Large intestine (tissue), 3 donors: ENCODE measurements at regions not wholly inside any gene's neighbourhood (a gene's known extent, or its start where the extent isn't known, plus 50 kb on each side); places are given as distances from the start of the nearest gene placed in this dataset.

ENCODE experiments used
- DNase-seq, 2 donors: peaks; one replicate each; pipeline versions ENCODE4 v3.0.0 to v3.0.0-alpha.2; 2013
- H3K27ac ChIP-seq: one replicate; pipeline ENCODE4 v1.5.1; 2013; ENCODE audit warnings: low read length
- H3K27me3 ChIP-seq: 2 replicates; pipeline ENCODE4 v1.6.1; 2013; ENCODE audit warnings: low read length; ENCODE audit not compliant: control insufficient read depth, insufficient read depth
- H3K36me3 ChIP-seq: 2 replicates; pipeline ENCODE4 v1.6.1; 2013; ENCODE audit warnings: low read length; ENCODE audit not compliant: control insufficient read depth, insufficient read depth
- H3K4me1 ChIP-seq: one replicate; pipeline ENCODE4 v1.6.1; 2013; ENCODE audit warnings: low read length; ENCODE audit not compliant: control insufficient read depth, insufficient read depth
- H3K4me3 ChIP-seq: one replicate; pipeline ENCODE4 v1.5.1; 2013; ENCODE audit warnings: low read length
- H3K9me3 ChIP-seq: one replicate; pipeline ENCODE4 v1.6.1; 2013; ENCODE audit warnings: mild to moderate bottlenecking, low read depth, low read length, moderate library complexity; ENCODE audit not compliant: control insufficient read depth
- WGBS: methylation state at CpG from one replicate; pipeline ENCODE4 v1.1.5; 2013; ENCODE audit warnings: low lambda C conversion rate; ENCODE audit not compliant: insufficient coverage; 5-methylcytosine and 5-hydroxymethylcytosine counted together

- no peak for DNase-seq
- no peaks in the 10 kb centered on the region for H3K4me1 ChIP-seq
- no peak overlapping the region for H3K4me3 ChIP-seq
- no peak overlapping the region for H3K27ac ChIP-seq
- H3K27me3 ChIP-seq, result no peaks in the 10 kb centered on the region
- no peaks in the 10 kb centered on the region for H3K9me3 ChIP-seq
- H3K36me3 ChIP-seq, result no peaks in the 10 kb centered on the region
Measured at GRCh38 chr2:234848578-234848977, 103.2 kb upstream of the SH3BP4 start.

GRCh38 chr2:234847639-234848038 lies 104.2 kb upstream of the SH3BP4 start:
- H3K9me3 ChIP-seq, result no peaks in the 10 kb centered on the region
- H3K4me3 ChIP-seq, result no peak overlapping the region
- no peaks in the 10 kb centered on the region for H3K4me1 ChIP-seq
- no peak for DNase-seq
- no peak overlapping the region for H3K27ac ChIP-seq
- WGBS, result 100% methylated on average over 1 of the region's 6 CpGs
- H3K36me3 ChIP-seq, result no peaks in the 10 kb centered on the region
- H3K27me3 ChIP-seq, result no peaks in the 10 kb centered on the region

- no peaks in the 10 kb centered on the region for H3K36me3 ChIP-seq
- H3K27ac ChIP-seq, result no peak overlapping the region
- no CpG with 5 or more reads among the region's 6 CpGs for WGBS
- no peaks in the 10 kb centered on the region for H3K27me3 ChIP-seq
- no peaks in the 10 kb centered on the region for H3K9me3 ChIP-seq
- H3K4me1 ChIP-seq, result no peaks in the 10 kb centered on the region
- DNase-seq, result no peak
- no peak overlapping the region for H3K4me3 ChIP-seq
Measured at GRCh38 chr2:234847364-234847635, 104.5 kb upstream of the SH3BP4 start.

- Histone ChIP-seq H3K4me3 (no peak overlapping the region), H3K27me3 (no peaks in the 10 kb centered on the region)
- 100% methylated on average over 1 of the region's 11 CpGs for WGBS
Measured at GRCh38 chr2:234846599-234847363, 105.0 kb upstream of the SH3BP4 start.

GRCh38 chr2:234845602-234846590 lies 105.9 kb upstream of the SH3BP4 start:
- no peak overlapping the region for H3K4me3 ChIP-seq
- peaks cover 12% of the 10 kb centered on the region for H3K4me1 ChIP-seq
- H3K27ac ChIP-seq, result no peak overlapping the region
- DNase-seq, result peak in 1 of 2 donors; percentile 18
- H3K36me3 ChIP-seq, result no peaks in the 10 kb centered on the region
- H3K27me3 ChIP-seq, result no peaks in the 10 kb centered on the region
- 53% methylated on average over 3 of the region's 10 CpGs for WGBS
- H3K9me3 ChIP-seq, result no peaks in the 10 kb centered on the region

More at GRCh38 chr2:234846599-234847363, 105.0 kb upstream of the SH3BP4 start:
- Histone ChIP-seq H3K9me3 (no peaks in the 10 kb centered on the region), H3K4me1 (peaks cover 3% of the 10 kb centered on the region), H3K36me3 (no peaks in the 10 kb centered on the region), H3K27ac (no peak overlapping the region)
- DNase-seq, result no peak

GRCh38 chr2:234843411-234843810 lies 108.4 kb upstream of the SH3BP4 start:
- Histone ChIP-seq H3K27me3 (no peaks in the 10 kb centered on the region), H3K9me3 (no peaks in the 10 kb centered on the region), H3K4me3 (no peak overlapping the region), H3K27ac (no peak overlapping the region), H3K36me3 (no peaks in the 10 kb centered on the region), H3K4me1 (peaks cover 12% of the 10 kb centered on the region)
- no peak for DNase-seq
- WGBS, result no CpG with 5 or more reads among the region's 5 CpGs

GRCh38 chr2:234842753-234843152 lies 109.1 kb upstream of the SH3BP4 start:
- Histone ChIP-seq H3K4me1 (peaks cover 12% of the 10 kb centered on the region), H3K9me3 (no peaks in the 10 kb centered on the region), H3K36me3 (no peaks in the 10 kb centered on the region), H3K4me3 (no peak overlapping the region), H3K27ac (no peak overlapping the region), H3K27me3 (no peaks in the 10 kb centered on the region)
- no CpG with 5 or more reads among the region's 6 CpGs for WGBS
- no peak for DNase-seq

- no peak overlapping the region for H3K4me3 ChIP-seq
- 0% methylated on average over 1 of the region's 6 CpGs for WGBS
- H3K36me3 ChIP-seq, result no peaks in the 10 kb centered on the region
- peak overlapping the region; percentile 30 for H3K27ac ChIP-seq
- H3K27me3 ChIP-seq, result no peaks in the 10 kb centered on the region
- H3K4me1 ChIP-seq, result peaks cover 12% of the 10 kb centered on the region
- peak; percentile 71 to 82 for DNase-seq
- H3K9me3 ChIP-seq, result no peaks in the 10 kb centered on the region
Measured at GRCh38 chr2:234841321-234842015, 110.3 kb upstream of the SH3BP4 start.

- WGBS, result 100% methylated on average over 1 of the region's 5 CpGs
- Histone ChIP-seq H3K27me3 (no peaks in the 10 kb centered on the region), H3K4me3 (no peak overlapping the region), H3K27ac (no peak overlapping the region), H3K4me1 (peaks cover 12% of the 10 kb centered on the region), H3K36me3 (no peaks in the 10 kb centered on the region), H3K9me3 (no peaks in the 10 kb centered on the region)
- peak; percentile 29 to 65 for DNase-seq
Measured at GRCh38 chr2:234840336-234840735, 111.5 kb upstream of the SH3BP4 start.

- Histone ChIP-seq H3K36me3 (no peaks in the 10 kb centered on the region), H3K4me1 (peaks cover 12% of the 10 kb centered on the region), H3K4me3 (no peak overlapping the region), H3K9me3 (no peaks in the 10 kb centered on the region), H3K27ac (no peak overlapping the region), H3K27me3 (no peaks in the 10 kb centered on the region)
- peak in 1 of 2 donors; percentile 9 for DNase-seq
- no CpG with 5 or more reads among the region's 4 CpGs for WGBS
Measured at GRCh38 chr2:234839285-234839684, 112.5 kb upstream of the SH3BP4 start.
